ENCODE measurements at regions not wholly inside any gene's neighbourhood (a gene's known extent, or its start where the extent isn't known, plus 50 kb on each side); places are given as distances from the start of the nearest gene placed in this dataset.

GRCh38 chr1:238108417-238108816 lies 217.7 kb upstream of the ZP4 start:
- Mint-ChIP-seq H3K36me3 (no peaks in the 10 kb centered on the region), H3K27ac (no peak overlapping the region), H3K4me1 (ENCODE audit: low read depth in 2 of 2) (no peaks in the 10 kb centered on the region), H3K27me3 (no peaks in the 10 kb centered on the region), H3K4me3 (no peak overlapping the region), H3K9me3 (peaks cover 17% of the 10 kb centered on the region)
- ATAC-seq (no peak), DNase-seq (ENCODE audit: low spot score) (no peak)

GRCh38 chr1:238107322-238107721 lies 216.6 kb upstream of the ZP4 start:
- Mint-ChIP-seq H3K27me3 (no peaks in the 10 kb centered on the region), H3K9me3 (peaks cover 17% of the 10 kb centered on the region), H3K4me1 (ENCODE audit: low read depth in 2 of 2) (no peaks in the 10 kb centered on the region), H3K36me3 (no peaks in the 10 kb centered on the region), H3K27ac (no peak overlapping the region), H3K4me3 (no peak overlapping the region)
- DNase-seq (ENCODE audit: low spot score) (no peak), ATAC-seq (no peak)

GRCh38 chr1:238104752-238105151 lies 214.0 kb upstream of the ZP4 start:
- no peaks in the 10 kb centered on the region for H3K27me3 Mint-ChIP-seq
- ATAC-seq (no peak), DNase-seq (ENCODE audit: low spot score) (no peak)
- H3K9me3 Mint-ChIP-seq = peaks cover 8% of the 10 kb centered on the region
- no peak overlapping the region for H3K4me3 Mint-ChIP-seq
- no peaks in the 10 kb centered on the region for H3K4me1 Mint-ChIP-seq (ENCODE audit: low read depth in 2 of 2)
- H3K36me3 Mint-ChIP-seq = no peaks in the 10 kb centered on the region
- no peak overlapping the region for H3K27ac Mint-ChIP-seq

DNA sequence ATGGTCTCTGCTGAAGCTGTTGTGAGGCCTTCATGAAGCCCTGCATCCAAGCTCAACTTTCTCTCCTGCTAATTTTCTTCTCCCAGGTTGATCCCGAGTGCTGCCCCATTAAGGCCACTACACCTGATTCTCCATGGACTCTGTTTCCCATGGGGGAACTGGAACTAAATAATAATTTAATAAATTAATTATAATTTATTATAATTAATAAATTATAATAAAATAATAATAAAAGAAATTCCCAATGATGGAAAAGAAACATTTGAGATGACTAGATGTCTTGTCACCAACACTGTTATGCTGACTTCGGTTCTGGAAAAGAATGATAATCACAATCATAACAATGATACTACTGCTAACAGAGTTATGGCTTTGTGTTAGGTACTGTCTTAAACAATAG lies 211.2 kb upstream of the ZP4 start:
- no peak for ATAC-seq
- Mint-ChIP-seq H3K36me3 (no peaks in the 10 kb centered on the region), H3K9me3 (peaks cover 15% of the 10 kb centered on the region), H3K27ac (no peak overlapping the region), H3K27me3 (no peaks in the 10 kb centered on the region), H3K4me1 (ENCODE audit: low read depth in 2 of 2) (no peaks in the 10 kb centered on the region), H3K4me3 (no peak overlapping the region)
- DNase-seq (ENCODE audit: low spot score) = no peak

- H3K9me3 Mint-ChIP-seq = peaks cover 11% of the 10 kb centered on the region
- no peak overlapping the region for H3K4me3 Mint-ChIP-seq
- DNase-seq (ENCODE audit: low spot score) (no peak), ATAC-seq (no peak)
- no peaks in the 10 kb centered on the region for H3K4me1 Mint-ChIP-seq (ENCODE audit: low read depth in 2 of 2)
- no peaks in the 10 kb centered on the region for H3K27me3 Mint-ChIP-seq
- no peaks in the 10 kb centered on the region for H3K36me3 Mint-ChIP-seq
- H3K27ac Mint-ChIP-seq = no peak overlapping the region
Observed at GRCh38 chr1:238099871-238100270, 209.1 kb upstream of the ZP4 start.

- H3K36me3 Mint-ChIP-seq = no peaks in the 10 kb centered on the region
- DNase-seq (ENCODE audit: low spot score) = no peak
- ATAC-seq = no peak
- no peaks in the 10 kb centered on the region for H3K27me3 Mint-ChIP-seq
- no peak overlapping the region for H3K27ac Mint-ChIP-seq
- H3K4me3 Mint-ChIP-seq = no peak overlapping the region
- peaks cover 18% of the 10 kb centered on the region for H3K9me3 Mint-ChIP-seq
- no peaks in the 10 kb centered on the region for H3K4me1 Mint-ChIP-seq (ENCODE audit: low read depth in 2 of 2)
Observed at GRCh38 chr1:238089615-238090014, 198.9 kb upstream of the ZP4 start.

DNA sequence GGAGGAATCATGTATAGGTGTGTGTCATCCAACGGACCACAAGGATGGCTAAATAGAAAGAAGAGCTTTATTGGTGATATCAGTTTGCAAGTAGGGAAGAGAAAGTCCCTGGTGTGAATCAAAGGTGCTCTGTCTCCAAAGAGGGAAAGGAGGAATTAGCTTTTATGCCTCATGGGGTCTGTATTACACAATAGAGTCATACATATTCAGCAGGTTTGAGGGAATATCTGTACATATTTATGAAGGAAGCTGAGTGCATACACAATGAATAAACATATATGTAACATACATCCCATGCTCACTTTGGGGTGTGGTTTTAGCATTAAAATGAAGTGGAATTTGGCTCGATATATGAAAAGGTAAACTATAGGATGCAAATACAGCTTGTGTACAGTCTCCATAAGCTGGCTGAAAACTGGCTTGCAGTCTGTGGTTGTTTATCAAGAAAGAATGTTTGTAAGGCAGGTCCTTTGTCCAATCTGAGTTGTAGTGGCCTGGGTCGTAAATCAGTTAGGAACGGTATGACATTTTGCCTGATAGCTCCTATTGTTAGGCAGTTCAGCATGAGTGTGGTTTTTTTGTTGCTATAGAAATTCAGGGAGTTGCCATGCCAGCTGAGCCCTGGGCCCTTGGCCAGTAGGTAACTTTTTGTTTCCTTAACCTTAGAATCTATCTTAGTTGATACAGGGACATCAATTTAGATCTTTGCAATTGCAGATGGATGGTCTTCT lies 198.0 kb upstream of the ZP4 start:
- no peak for ATAC-seq
- H3K9me3 Mint-ChIP-seq = peaks cover 18% of the 10 kb centered on the region
- H3K27ac Mint-ChIP-seq = no peak overlapping the region
- DNase-seq (ENCODE audit: low spot score) = no peak
- H3K4me1 Mint-ChIP-seq (ENCODE audit: low read depth in 2 of 2) = no peaks in the 10 kb centered on the region
- H3K27me3 Mint-ChIP-seq = no peaks in the 10 kb centered on the region
- no peak overlapping the region for H3K4me3 Mint-ChIP-seq
- no peaks in the 10 kb centered on the region for H3K36me3 Mint-ChIP-seq

GRCh38 chr1:238073991-238074390 lies 183.3 kb upstream of the ZP4 start:
- H3K27me3 Mint-ChIP-seq = no peaks in the 10 kb centered on the region
- no peaks in the 10 kb centered on the region for H3K36me3 Mint-ChIP-seq
- H3K9me3 Mint-ChIP-seq = peaks cover 12% of the 10 kb centered on the region
- H3K27ac Mint-ChIP-seq = no peak overlapping the region
- ATAC-seq (no peak), DNase-seq (ENCODE audit: low spot score) (no peak)
- H3K4me3 Mint-ChIP-seq = no peak overlapping the region
- no peaks in the 10 kb centered on the region for H3K4me1 Mint-ChIP-seq (ENCODE audit: low read depth in 2 of 2)

DNA sequence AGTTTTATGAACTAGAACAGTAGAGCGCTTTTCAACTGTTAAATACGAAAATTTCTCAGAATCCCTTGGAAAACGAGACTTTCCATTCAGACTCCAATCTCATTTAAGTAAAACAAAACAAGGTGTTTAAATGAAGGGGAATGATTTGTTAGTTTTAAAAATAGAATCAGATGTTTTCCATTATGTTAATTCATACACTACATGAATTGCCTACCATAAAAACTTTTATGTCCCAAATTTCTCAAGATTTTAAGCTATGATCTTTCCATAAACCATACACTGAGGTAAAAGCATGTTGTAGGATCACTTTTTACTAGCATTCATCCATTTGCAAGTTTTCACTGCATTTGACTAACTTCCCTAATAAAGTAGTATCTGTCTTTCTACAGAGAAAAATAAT lies 180.3 kb upstream of the ZP4 start:
- no peak for DNase-seq (ENCODE audit: low spot score)
- H3K4me3 Mint-ChIP-seq = no peak overlapping the region
- H3K4me1 Mint-ChIP-seq (ENCODE audit: low read depth in 2 of 2) = no peaks in the 10 kb centered on the region
- no peaks in the 10 kb centered on the region for H3K36me3 Mint-ChIP-seq
- H3K9me3 Mint-ChIP-seq = peaks cover 13% of the 10 kb centered on the region
- no peak for ATAC-seq
- no peaks in the 10 kb centered on the region for H3K27me3 Mint-ChIP-seq
- no peak overlapping the region for H3K27ac Mint-ChIP-seq

GRCh38 chr1:238063454-238063853 lies 172.7 kb upstream of the ZP4 start:
- no peaks in the 10 kb centered on the region for H3K27me3 Mint-ChIP-seq
- ATAC-seq = no peak
- no peak for DNase-seq (ENCODE audit: low spot score)
- no peak overlapping the region for H3K27ac Mint-ChIP-seq
- no peaks in the 10 kb centered on the region for H3K4me1 Mint-ChIP-seq (ENCODE audit: low read depth in 2 of 2)
- H3K36me3 Mint-ChIP-seq = no peaks in the 10 kb centered on the region
- no peak overlapping the region for H3K4me3 Mint-ChIP-seq
- peaks cover 13% of the 10 kb centered on the region for H3K9me3 Mint-ChIP-seq

DNA sequence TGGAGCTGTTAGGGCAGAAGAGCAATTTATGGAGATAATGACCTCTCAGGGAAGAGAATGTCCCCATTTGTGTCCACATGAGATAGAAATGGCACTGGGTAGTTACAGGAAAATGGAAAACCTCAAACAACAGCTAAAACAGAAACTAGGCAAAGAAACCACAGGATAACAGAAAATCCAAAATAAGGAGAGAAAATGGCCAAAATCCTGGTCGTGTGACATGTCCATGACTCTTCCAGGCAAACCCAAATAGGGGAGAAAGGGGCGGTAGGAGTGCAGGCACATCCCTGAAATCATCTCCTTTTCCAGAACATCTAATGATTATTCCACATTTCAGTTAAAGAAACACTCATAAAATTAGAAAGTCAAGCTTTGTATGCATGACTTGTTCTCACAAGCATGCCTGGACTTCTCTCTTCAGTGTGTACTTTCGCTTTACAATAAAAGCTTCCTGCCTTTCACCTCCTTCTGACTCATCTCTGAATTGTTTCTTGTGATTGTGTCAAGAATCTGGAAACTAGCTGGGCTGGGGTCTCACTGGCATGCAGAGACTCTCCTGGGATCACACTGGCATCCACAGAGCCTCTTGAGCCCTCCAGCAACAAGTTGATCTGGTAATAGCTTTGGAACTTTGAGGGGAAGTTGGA lies 171.4 kb upstream of the ZP4 start:
- Mint-ChIP-seq H3K9me3 (peaks cover 13% of the 10 kb centered on the region), H3K4me3 (no peak overlapping the region), H3K27ac (no peak overlapping the region), H3K36me3 (no peaks in the 10 kb centered on the region), H3K4me1 (ENCODE audit: low read depth in 2 of 2) (no peaks in the 10 kb centered on the region), H3K27me3 (no peaks in the 10 kb centered on the region)
- ATAC-seq (no peak), DNase-seq (ENCODE audit: low spot score) (no peak)

DNA sequence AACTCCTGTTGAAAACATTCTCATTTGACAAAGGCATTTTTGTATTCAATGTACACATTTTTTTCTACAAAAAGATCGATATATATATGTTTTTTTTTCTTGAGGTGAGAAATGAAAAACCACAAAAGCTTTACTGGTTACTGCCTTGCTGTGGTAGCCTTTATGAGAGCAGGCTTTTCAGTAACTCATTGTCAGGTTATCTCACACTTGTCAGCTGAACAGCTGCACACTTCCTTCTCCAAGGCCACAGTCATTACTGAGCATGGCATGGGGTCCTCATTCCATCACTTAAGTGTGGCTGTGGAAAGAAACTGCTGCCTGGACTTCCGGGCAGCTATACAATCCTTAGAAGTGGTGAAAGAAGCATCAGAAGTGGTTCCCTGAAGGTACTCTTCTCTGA lies 169.3 kb upstream of the ZP4 start:
- DNase-seq (ENCODE audit: low spot score) (no peak), ATAC-seq (no peak)
- Mint-ChIP-seq H3K4me1 (ENCODE audit: low read depth in 2 of 2) (no peaks in the 10 kb centered on the region), H3K4me3 (no peak overlapping the region), H3K27me3 (no peaks in the 10 kb centered on the region), H3K36me3 (no peaks in the 10 kb centered on the region), H3K27ac (no peak overlapping the region), H3K9me3 (peaks cover 17% of the 10 kb centered on the region)

DNA sequence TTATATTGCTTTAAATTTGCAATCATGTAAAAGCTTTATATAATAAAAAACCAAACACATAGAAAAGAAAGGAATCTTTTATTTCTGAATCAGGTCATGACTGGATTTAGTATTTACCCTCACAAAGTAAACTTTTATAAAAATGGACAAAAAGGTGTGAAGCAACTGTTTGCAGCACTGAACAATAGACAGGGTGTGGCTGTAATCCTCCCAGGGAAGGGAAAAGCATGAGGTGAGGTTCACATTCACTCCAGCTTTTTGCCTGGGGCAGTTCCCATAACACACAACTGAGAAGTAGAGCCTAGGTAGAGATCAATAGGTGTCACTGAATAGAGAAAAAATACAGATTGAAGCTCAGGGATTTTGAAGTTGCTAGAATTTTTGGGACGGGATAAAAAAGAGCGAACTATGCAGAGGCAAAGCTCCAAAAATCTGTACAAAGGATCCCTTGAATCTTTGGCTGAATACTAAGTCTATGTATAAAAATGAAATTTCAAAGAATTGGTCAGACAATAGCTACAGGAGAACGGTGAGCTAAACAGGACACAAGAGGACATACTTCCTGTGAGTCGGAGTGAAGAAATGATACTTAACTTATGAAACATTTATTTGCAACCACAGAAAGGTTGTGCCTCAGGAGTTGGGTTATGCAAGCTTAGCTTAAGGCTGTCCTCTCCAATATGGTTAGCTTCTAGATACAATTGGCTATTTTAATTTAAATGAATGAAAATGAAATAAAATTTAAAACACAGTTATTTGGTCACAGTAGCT lies 162.0 kb upstream of the ZP4 start:
- Mint-ChIP-seq H3K27ac (no peak overlapping the region), H3K36me3 (no peaks in the 10 kb centered on the region), H3K4me1 (ENCODE audit: low read depth in 2 of 2) (no peaks in the 10 kb centered on the region), H3K4me3 (no peak overlapping the region), H3K27me3 (no peaks in the 10 kb centered on the region), H3K9me3 (peaks cover 8% of the 10 kb centered on the region)
- ATAC-seq = no peak
- DNase-seq (ENCODE audit: low spot score) = no peak

DNA sequence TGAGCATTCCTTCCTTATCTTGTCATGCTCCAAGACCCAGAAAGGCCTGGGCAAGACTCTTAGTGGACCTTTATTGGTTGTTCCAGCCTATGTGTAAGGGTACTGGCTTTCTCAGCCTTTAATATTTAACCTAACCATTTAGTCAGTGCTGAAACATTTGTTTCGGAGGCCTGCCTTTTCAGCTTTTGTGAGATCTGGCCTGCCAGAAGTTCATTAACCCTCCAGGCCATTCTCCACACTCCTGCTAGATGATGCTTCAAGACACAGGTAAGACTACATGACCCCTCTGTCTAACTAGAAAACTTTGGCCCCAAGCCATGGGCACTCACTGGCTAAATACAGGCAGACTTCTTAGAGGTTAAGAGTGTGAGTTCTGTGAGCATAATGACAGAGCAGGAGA lies 138.4 kb upstream of the ZP4 start:
- no peak overlapping the region for H3K27ac Mint-ChIP-seq
- H3K36me3 Mint-ChIP-seq = peaks cover 4% of the 10 kb centered on the region

More for the DNA sequence above, 138.4 kb upstream of the ZP4 start:
- Mint-ChIP-seq H3K4me1 (ENCODE audit: low read depth in 2 of 2) (no peaks in the 10 kb centered on the region), H3K4me3 (no peak overlapping the region), H3K27me3 (no peaks in the 10 kb centered on the region), H3K9me3 (peaks cover 14% of the 10 kb centered on the region)
- ATAC-seq (no peak), DNase-seq (ENCODE audit: low spot score) (no peak)

Data from natural killer cell treated with Interleukin-12 subunit alpha and Interleukin-12 subunit beta and Interleukin-15 and Interleukin-18, amount 100 ng/mL, for 72 hours (primary cell).